HG02623 (cell line): ENCODE measurements at regions not wholly inside any gene's neighbourhood (a gene's known extent, or its start where the extent isn't known, plus 50 kb on each side); places are given as distances from the start of the nearest gene placed in this dataset.
"Not testable (repeated sequence)": the region's sequence is repeated elsewhere in the genome, so short reads cannot be mapped to it uniquely, and the experiment has no call there.

ENCODE experiments used
- ATAC-seq: cut with Tn5 transposase; IDR thresholded peaks from one replicate; pipeline ENCODE4 v1.9.1; 2021; ENCODE audit warnings: moderate library complexity; ENCODE audit not compliant: unreplicated experiment

DNA sequence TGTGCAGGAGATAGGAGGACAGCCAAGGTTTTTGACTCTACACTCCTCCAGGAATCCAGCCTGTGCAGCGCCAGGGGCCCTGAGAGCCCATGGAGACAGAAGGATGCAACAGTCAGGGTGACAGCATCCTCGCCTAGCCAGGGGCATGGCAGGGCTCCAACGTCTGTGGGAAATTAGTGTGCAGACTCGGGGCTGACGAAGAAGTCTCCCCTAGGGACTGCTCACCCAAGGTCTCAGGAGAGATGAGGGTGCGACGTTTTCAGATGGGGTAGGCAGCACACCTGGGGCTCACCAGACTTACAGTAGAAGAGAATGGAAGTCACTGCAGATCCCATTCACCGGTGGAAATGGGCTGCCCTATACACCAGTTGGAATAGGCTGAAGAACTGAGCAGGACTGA, 241.7 kb downstream of the SETD4 start:
- ATAC-seq, result no peak

DNA sequence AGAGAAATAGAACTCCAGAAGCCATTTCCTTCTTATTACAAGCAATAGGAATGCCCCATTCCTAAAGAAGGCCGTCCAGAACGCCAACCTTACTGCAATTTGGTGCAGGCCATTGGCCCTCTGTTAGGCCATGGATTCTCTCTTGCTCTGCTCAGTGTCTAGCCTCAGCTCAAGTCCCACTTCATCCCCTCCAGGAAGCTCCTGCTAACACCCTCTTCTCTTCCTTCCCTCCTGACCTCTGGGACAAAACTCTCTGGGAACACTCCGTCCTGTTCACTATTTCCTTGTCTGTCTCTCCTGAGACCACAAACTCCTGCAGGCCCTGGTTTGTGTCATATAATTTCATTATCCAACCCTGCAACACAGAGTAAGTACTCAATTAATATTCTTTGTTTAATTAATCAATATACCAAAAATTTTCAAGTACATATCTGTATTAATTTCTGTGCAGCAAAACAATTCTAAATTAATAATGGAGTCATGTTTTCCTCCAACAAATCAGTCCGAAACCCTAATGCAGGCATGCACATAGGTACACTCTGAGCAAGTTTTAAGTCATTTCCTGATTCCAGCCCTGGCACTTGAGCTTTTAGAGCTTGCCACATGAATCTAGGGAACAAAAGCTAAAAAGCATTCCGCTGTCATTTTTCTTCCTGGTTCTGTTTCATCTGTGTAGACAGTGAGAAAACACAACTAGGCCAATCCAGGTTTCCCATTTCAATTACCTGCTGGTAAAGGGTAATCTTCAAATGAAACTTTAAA, 245.3 kb downstream of the SETD4 start:
- no peak for ATAC-seq

DNA sequence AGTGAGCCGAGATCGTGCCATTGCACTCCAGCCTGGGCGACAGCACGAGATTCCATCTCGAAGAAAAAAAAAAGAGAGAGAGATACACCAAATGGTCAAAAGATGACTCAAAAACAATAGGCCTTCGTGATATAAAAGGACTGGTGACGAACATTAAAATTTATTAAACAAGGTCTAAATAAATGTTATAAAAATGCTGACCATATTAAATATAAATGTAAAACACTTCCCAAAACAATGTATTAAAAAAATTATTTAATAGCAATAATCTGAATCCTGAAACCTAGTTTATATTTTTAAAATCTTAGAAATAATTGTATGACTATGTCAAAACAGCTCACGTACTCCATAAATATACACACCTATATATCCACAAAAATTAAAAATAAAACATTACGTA, 247.6 kb downstream of the SETD4 start:
- no peak for ATAC-seq

DNA sequence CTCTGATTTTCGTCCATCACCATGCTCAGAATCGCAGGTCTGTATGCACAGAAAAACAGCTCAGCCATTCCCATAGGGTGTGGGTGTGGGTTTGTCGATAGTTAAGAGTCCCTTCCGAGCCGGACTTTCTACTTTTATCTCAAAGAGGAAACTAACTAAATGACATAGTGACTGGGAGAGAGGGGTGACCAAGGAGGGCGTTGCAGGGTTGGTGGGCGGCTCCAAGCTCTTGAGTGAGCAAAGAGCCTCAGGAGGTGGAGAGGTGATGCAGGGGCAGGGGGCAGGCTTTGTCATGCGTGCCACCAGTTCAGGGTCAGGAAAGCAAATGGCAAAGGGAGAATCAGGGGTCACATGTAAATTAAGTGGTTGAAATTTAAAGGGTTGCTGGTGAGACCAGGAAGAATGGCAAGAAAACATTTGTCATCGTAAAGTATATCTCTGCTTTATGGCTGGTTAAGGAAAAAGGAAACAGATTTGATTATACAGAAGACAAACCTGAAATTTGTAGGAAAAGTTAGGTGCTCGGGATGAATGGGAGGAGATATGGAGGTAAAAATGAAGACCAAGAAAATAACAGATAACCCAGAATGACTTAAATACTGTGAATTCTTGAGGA, 249.0 kb downstream of the SETD4 start:
- no peak for ATAC-seq

DNA sequence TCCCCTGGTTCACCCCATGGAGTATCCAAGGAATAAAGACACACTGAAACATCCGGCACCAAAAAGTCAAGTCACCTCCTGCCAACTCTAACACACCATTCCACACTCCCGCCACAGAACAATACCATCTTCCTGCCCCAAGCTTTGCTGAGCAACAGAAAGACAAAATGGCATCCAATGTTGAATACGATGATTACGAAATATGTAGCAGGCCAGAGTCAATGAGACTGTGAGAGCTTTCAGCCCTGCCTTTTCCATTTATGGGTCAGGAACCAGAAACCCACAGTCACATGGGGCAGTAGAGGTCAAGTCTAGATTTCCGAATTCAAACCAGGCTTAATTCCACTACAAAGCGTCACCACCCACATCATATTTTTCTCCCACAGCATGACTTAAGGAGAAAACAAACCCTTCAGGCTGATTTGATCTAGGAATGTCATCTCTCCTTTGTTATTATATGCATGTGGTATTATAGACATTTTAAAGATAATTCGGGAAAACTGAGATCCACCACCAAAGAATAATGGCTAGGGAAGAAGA, 249.8 kb downstream of the SETD4 start:
- ATAC-seq, result no peak

DNA sequence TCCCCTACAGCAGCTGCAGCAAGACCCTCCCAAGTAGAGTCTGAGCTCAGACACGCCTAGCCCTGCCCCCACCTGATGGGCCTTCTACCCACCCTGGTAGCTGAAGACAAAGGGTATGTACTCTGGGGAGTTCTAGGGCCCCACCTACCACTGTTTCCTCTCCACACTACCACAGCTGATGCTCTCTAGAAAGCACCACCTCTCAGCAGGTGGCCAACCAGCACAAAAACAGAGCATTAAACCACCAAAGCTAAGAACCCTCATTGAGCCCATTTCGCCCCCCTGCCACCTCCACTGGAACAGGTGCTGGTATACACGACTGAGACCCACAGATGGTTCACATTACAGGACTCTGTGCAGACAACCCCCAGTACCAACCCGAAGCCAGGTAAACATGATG, 258.9 kb downstream of the SETD4 start:
- no peak for ATAC-seq

DNA sequence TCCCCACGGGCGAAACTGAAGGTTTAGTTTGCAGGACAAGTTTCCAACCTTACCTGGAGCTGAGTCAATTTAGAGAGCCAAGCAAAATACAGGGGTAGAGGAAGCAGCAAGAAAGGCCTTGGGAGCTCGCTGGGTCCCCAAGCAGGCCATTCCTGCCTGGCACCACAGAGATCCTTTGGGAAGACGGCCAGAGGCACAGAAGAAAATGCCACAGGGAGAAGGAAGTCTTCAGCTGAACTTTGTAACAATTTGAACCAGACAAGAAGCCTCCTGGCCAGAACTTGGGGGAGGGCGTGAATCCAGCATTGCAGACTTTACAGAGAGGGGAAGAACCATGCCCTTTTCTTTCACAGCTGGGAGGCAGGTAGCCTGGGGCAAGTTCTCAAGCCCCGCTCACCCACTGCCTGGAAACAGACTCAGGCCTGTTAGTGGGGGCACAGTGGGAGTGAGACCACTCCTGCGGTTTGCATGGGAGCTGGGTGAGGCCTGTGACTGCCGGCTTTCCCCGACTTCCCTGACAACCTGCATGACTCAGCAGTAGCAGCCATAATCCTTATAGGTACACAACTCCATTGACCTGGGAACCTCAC, 259.4 kb downstream of the SETD4 start:
- not testable (repeated sequence) for ATAC-seq

DNA sequence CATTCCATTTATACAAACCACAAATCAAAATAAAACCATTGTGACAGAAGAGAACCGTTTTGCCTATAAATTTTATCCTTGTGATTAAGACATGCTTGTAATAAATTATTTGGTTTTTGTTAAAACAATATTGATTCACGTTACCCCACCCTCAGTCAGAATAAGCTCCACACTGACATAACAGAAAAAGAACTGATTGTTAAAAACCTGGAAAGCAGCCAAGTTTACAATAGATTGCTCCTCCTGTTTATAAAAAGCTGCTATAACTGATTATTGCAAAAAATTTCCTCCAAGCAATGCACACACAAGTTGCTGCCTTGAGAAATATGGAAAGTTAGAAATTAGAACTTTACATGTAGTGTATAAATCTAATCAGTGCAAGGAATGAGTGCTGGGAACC, 263.5 kb downstream of the SETD4 start:
- no peak for ATAC-seq

DNA sequence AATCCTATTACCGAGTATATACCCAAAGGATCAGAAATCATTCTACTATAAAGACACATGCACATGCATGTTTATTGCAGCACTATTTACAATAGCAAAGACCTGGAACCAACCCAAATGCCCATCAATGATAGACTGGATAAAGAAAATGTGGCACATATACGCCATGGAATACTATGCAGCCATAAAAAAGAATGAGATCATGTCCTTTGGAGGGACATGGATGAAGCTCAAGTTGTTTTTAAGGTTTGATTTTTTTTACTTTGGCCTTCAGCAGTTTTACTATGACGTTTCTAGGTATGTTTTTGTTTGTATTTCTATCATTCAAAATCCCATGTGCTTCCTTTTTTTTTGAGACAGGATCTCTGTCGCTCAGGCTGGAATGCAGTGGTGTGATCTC, 265.8 kb downstream of the SETD4 start:
- ATAC-seq, result not testable (repeated sequence)

DNA sequence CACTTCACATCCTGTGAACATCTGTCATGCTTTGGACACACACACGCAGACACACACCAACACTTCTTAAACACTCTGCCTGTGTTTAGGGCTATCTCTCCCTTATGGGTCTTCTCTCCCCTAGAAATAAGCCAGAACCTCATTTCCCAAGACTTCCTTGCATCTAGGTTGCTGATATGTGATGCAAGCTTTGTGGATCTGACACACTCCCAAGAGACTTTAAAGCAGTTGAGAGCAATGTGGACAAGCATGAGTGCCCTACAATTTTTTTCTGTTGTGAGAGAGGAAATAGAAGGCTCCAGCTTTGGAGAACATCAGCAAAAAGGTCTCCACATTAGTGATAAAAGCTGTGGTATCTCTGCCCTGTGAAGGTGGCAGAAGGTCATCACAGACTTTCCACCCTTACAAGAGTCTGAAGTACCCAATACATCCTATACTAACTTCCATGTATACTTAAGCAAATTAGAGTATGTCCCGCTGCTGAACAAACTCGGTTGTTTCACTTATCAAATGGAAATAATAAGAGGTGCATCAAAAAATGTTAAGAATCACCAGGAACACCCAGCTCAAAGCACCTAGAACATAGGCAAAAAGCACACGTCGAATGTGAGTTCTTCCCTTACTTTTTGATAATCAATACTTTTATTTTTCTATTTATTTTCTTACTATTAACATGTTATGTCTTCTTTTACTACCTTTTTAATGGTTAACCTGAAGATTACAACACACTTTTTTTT, 267.6 kb downstream of the SETD4 start:
- ATAC-seq, result no peak

DNA sequence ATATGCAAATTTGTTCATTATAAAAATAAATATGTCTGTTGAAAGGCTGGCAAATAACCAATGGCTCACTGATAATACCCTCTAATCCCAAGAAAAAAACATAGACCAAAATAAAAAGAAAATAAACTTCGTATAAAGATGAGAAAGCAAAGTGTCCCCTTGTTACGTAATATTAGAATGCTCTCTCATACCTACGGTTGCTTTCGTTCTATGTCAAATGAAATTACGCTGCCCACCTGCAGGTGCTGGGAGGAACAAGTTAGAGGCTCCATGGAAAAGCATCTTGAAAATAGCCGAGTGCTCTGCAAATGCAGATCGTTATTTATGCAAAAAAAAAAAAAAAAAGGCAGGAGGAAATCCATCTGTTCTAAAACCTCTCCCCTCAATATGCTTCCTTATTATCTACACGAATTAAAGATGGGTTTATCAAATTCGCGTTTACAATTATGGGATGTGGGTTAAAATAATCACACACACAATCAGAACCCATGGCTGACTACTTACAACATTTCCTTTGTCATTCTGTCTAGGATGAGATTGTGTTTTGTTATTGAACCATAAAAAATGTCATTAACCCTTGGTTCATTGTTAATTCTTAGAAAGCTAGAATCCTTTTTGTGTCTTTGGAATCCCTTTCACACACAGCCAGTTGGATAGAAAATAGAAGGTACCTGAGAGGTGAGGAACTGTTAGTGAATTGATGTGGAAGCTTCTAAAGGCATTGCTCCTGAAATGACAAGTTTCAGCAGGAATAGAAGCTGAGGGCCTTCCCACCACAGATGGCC, 268.6 kb downstream of the SETD4 start:
- no peak for ATAC-seq

DNA sequence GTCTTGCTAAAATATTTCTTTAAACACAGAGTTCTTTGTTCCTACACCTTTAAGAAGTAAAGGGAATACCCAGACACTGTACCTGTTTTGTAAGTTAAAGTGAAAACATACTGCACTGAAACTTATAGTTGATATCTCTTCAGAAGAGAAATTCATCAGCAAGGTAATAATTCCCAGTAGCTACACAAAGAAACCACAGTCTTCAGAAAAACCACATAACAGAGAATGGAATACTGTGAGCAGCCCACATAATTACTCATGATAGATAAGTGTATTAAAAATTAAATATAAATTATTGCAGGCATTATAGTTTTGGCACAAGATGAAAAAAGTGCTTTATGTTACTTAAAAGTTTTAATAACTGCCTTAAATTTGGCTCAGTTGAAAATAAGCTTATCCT, 276.6 kb downstream of the SETD4 start:
- no peak for ATAC-seq

DNA sequence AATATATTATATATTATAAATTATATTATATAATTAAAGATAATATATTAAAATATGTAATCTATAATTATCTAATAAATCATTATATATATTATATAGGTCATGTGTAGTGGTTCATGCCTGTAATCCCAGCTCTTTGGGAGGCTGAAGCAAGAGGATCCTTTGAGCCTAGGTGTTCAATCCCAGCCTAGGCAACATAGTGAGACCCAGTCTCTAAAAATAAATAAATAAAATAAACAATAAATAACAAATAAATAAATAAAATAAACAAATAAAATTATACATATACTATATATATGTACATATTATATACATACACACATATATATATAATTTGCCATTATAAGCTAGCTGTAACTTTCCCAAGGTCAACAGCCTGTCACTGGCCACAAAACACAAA, 277.7 kb downstream of the SETD4 start:
- no peak for ATAC-seq

DNA sequence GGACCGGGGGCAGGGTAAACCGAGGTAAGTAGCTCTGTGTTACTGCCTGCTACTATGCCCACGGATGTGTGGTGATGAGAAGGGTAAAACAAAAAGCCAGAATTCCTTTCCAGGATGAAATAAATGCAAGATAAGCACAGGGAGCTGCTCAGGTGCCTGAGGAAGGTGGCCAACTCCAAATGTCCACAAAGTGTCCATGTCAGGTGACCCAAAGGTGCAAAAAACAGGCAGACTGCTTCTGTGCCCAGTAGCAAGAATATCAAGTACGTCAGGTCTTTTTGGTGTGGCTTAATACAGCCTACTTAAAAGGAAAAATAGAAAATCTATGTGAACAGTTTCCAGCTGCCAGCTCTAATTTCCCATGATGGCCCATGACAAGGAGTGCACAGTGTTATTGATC, 279.3 kb downstream of the SETD4 start:
- ATAC-seq, result no peak

DNA sequence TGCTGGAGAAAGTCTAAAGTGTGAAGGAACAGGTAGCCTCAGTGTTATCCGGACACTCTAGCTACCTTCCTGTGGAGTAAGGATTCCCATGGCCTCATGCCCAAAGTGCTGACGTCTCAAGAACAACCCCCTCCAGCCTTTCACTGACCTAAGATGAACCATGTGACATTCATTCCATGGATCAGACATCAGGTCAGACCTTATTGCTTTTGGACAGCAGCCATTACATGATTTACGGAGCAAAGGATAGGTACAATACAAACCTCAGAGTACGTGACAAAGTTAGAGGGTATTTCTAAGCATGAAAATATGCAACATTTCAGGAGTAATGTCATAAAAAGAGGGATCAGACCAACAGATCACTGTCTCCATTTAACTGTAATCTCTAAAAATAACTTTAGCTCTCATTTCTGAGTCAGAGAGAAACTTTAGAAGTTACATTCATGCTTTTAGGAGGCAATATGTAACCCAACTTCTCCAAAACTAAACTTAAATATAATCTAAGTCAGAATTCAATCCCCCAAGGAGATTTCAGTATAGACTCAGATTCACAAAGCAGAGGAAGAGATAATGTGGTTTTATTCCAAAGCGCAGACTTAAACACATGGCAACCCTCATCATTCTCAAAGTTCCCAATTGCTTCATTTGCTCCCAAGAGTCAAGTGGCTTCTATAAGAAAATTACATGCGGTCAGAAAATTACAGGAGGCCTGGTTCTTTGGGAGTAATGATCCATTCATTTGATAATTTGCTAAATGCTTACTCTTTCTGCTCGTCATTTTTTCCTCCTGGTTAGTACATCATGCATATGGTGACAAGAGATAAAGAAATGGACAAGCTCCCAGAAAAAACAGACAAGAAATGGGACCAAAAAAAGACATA, 280.4 kb downstream of the SETD4 start:
- ATAC-seq, result no peak

DNA sequence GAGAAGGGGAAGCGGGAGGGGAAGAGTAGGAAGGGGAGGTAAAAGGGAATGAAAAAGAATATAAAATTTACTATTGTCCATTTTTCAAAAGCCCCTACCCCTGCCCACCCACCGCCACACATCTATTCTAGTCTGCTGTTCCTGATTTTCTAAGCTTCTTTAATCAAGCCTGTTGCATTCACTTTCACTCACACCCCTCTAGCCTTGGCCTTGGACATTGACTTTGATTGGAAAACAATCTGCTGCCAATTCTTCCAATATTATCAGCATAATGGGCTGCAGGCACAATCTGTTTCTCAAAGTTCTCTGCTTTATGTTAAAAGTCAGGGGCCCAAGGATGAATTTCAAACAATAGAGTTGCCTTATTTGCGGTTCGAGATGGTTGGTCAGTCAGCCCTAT, 281.2 kb downstream of the SETD4 start:
- ATAC-seq, result no peak

DNA sequence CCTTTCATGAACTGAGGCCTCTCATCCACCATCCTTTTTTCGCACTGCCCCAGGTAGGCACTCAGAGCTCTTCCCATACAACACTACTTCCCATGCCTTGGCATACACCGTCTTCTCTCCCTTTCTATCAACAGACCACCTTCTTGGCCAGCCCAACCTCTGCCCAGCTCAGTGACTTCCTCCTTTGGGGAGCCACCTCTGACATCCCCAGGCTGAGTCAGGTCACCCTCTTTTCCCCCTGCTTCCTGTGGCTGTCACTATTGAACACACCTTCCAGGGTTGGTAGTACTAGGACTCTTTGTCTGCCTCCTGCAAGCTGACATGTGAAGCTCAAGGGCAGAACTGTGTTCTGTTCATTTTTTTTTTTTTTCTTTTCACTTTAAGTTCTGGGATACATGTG, 283.2 kb downstream of the SETD4 start:
- no peak for ATAC-seq

DNA sequence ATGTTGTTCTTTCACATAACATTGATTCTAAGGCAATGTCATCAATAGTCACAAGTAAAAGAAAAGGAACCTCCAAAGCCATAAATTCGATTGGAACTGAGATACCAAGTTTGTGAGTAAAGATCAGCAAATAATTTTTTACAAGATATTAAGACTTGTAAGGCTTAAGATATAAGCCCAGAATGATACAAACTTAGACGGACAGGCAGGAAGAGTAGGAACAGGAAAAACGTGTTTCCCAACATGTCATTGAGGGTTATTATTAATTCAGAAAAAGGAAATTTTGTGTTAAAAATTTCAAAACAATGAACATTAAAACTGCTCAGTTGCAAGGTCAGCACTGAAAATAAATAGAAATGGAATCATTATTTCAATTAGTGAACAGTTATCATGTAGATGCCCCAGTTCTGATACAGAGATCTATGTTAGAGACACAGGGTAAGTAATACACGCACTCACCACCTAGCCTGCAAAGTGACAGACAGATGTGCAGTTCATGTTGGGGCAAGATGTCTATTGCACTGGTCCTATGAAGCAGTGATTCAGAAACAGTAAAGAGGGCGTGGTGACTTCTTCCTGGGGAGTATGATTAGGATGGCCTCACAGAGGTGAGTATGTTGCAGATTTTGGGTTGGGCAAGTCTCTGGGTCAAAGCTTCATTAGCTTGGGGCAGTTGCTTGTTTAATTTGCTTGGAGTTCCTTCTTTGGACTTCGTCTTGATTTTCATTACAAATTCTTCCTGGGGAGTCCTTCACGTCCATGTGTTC, 284.4 kb downstream of the SETD4 start:
- no peak for ATAC-seq
